ENCODE measurements at regions not wholly inside any gene's neighbourhood (a gene's known extent, or its start where the extent isn't known, plus 50 kb on each side); places are given as distances from the start of the nearest gene placed in this dataset.

GRCh38 chr2:234673961-234674759 lies 177.3 kb upstream of the ARL4C start:
- H3K9me3 Mint-ChIP-seq (ENCODE audit: low read depth) = no peaks in the 10 kb centered on the region
- H3K4me3 Mint-ChIP-seq = no peak overlapping the region
- H3K4me1 Mint-ChIP-seq = no peaks in the 10 kb centered on the region
- no peaks in the 10 kb centered on the region for H3K27me3 Mint-ChIP-seq
- no peak for ATAC-seq
- intact Hi-C loops (cut with DNase I, micrococcal nuclease) = no loop called here
- CTCF ChIA-PET = interaction anchor here (1.1 kb wide), 1 partner anchor 59 kb away, joined by 3 read pairs; no protein-coding TSS in a partner anchor
- POLR2A ChIA-PET = interaction anchor here (0.6 kb wide), 2 partner anchors 120 to 644 kb away, joined by 3 to 5 read pairs; no protein-coding TSS in a partner anchor
- no peak overlapping the region for H3K27ac Mint-ChIP-seq
- no peaks in the 10 kb centered on the region for H3K36me3 Mint-ChIP-seq (ENCODE audit: low read depth)
- DNase-seq = no peak

GRCh38 chr2:234673501-234673900 lies 176.6 kb upstream of the ARL4C start:
- Mint-ChIP-seq H3K27me3 (peaks cover 2% of the 10 kb centered on the region), H3K36me3 (ENCODE audit: low read depth) (no peaks in the 10 kb centered on the region), H3K4me3 (no peak overlapping the region), H3K4me1 (no peaks in the 10 kb centered on the region), H3K9me3 (ENCODE audit: low read depth) (no peaks in the 10 kb centered on the region), H3K27ac (no peak overlapping the region)
- POLR2A ChIA-PET = no interaction called here
- CTCF ChIA-PET = interaction anchor here (1.1 kb wide), 1 partner anchor 59 kb away, joined by 3 read pairs; no protein-coding TSS in a partner anchor
- intact Hi-C loops (cut with DNase I, micrococcal nuclease) = no loop called here
- ATAC-seq = no peak
- DNase-seq = no peak

GRCh38 chr2:234672498-234673150 lies 175.7 kb upstream of the ARL4C start:
- H3K27ac Mint-ChIP-seq = no peak overlapping the region
- ATAC-seq (no peak), DNase-seq (no peak)
- CTCF ChIA-PET = interaction anchor here (1.1 kb wide), 1 partner anchor 60 kb away, joined by 3 read pairs; no protein-coding TSS in a partner anchor
- no peaks in the 10 kb centered on the region for H3K4me1 Mint-ChIP-seq
- H3K9me3 Mint-ChIP-seq (ENCODE audit: low read depth) = no peaks in the 10 kb centered on the region
- H3K27me3 Mint-ChIP-seq = peaks cover 2% of the 10 kb centered on the region
- intact Hi-C loops (cut with DNase I, micrococcal nuclease) = no loop called here
- no peak overlapping the region for H3K4me3 Mint-ChIP-seq
- no peaks in the 10 kb centered on the region for H3K36me3 Mint-ChIP-seq (ENCODE audit: low read depth)
- POLR2A ChIA-PET = no interaction called here

GRCh38 chr2:234671716-234672115 lies 174.8 kb upstream of the ARL4C start:
- Mint-ChIP-seq H3K4me3 (no peak overlapping the region), H3K27me3 (peaks cover 6% of the 10 kb centered on the region), H3K4me1 (no peaks in the 10 kb centered on the region), H3K36me3 (ENCODE audit: low read depth) (no peaks in the 10 kb centered on the region), H3K27ac (no peak overlapping the region), H3K9me3 (ENCODE audit: low read depth) (no peaks in the 10 kb centered on the region)
- ChIA-PET POLR2A (no interaction called here), CTCF (no interaction called here)
- no peak for DNase-seq
- intact Hi-C loops (cut with DNase I, micrococcal nuclease) = no loop called here
- no peak for ATAC-seq

- Mint-ChIP-seq H3K27me3 (peaks cover 6% of the 10 kb centered on the region), H3K27ac (no peak overlapping the region), H3K4me1 (no peaks in the 10 kb centered on the region), H3K4me3 (no peak overlapping the region), H3K9me3 (ENCODE audit: low read depth) (no peaks in the 10 kb centered on the region), H3K36me3 (ENCODE audit: low read depth) (no peaks in the 10 kb centered on the region)
- intact Hi-C loops (cut with DNase I, micrococcal nuclease) = no loop called here
- POLR2A ChIA-PET = no interaction called here
- no peak for ATAC-seq
- DNase-seq = no peak
- CTCF ChIA-PET = interaction anchor here (0.5 kb wide), 1 partner anchor 46 kb away, joined by 3 read pairs; no protein-coding TSS in a partner anchor
These were observed 174.3 kb upstream of the ARL4C start for GRCh38 chr2:234671231-234671630.

GRCh38 chr2:234670806-234671205 lies 173.9 kb upstream of the ARL4C start:
- ATAC-seq = no peak
- Mint-ChIP-seq H3K9me3 (ENCODE audit: low read depth) (no peaks in the 10 kb centered on the region), H3K36me3 (ENCODE audit: low read depth) (no peaks in the 10 kb centered on the region), H3K4me1 (no peaks in the 10 kb centered on the region), H3K27me3 (peaks cover 6% of the 10 kb centered on the region), H3K4me3 (no peak overlapping the region), H3K27ac (no peak overlapping the region)
- ChIA-PET CTCF (interaction anchor here (0.5 kb wide), 1 partner anchor 46 kb away, joined by 3 read pairs; no protein-coding TSS in a partner anchor), POLR2A (no interaction called here)
- DNase-seq = no peak
- intact Hi-C loops (cut with DNase I, micrococcal nuclease) = no loop called here

- intact Hi-C loops (cut with DNase I, micrococcal nuclease) = no loop called here
- H3K4me1 Mint-ChIP-seq = no peaks in the 10 kb centered on the region
- ATAC-seq (no peak), DNase-seq (no peak)
- no peak overlapping the region for H3K4me3 Mint-ChIP-seq
- peaks cover 6% of the 10 kb centered on the region for H3K27me3 Mint-ChIP-seq
- no peak overlapping the region for H3K27ac Mint-ChIP-seq
- H3K9me3 Mint-ChIP-seq (ENCODE audit: low read depth) = no peaks in the 10 kb centered on the region
- CTCF ChIA-PET = interaction anchor here (0.7 kb wide), 2 partner anchors 11 to 452 kb away, joined by 3 read pairs; no protein-coding TSS in a partner anchor
- POLR2A ChIA-PET = no interaction called here
- H3K36me3 Mint-ChIP-seq (ENCODE audit: low read depth) = no peaks in the 10 kb centered on the region
These were observed 173.2 kb upstream of the ARL4C start for GRCh38 chr2:234670052-234670451.

- H3K36me3 Mint-ChIP-seq (ENCODE audit: low read depth) = no peaks in the 10 kb centered on the region
- CTCF ChIA-PET = interaction anchor here (0.7 kb wide), 2 partner anchors 10 to 452 kb away, joined by 3 read pairs; no protein-coding TSS in a partner anchor
- POLR2A ChIA-PET = no interaction called here
- intact Hi-C loops (cut with DNase I, micrococcal nuclease) = no loop called here
- ATAC-seq (no peak), DNase-seq (no peak)
- H3K27me3 Mint-ChIP-seq = peaks cover 6% of the 10 kb centered on the region
- no peak overlapping the region for H3K4me3 Mint-ChIP-seq
- H3K27ac Mint-ChIP-seq = no peak overlapping the region
- H3K9me3 Mint-ChIP-seq (ENCODE audit: low read depth) = no peaks in the 10 kb centered on the region
- no peaks in the 10 kb centered on the region for H3K4me1 Mint-ChIP-seq
These were observed 172.7 kb upstream of the ARL4C start for GRCh38 chr2:234669621-234670020.

- no peak for DNase-seq
- POLR2A ChIA-PET = no interaction called here
- CTCF ChIA-PET = no interaction called here
- no peak overlapping the region for H3K4me3 Mint-ChIP-seq
- intact Hi-C loops (cut with DNase I, micrococcal nuclease) = no loop called here
- H3K27me3 Mint-ChIP-seq = peaks cover 6% of the 10 kb centered on the region
- H3K27ac Mint-ChIP-seq = no peak overlapping the region
- H3K4me1 Mint-ChIP-seq = no peaks in the 10 kb centered on the region
- H3K36me3 Mint-ChIP-seq (ENCODE audit: low read depth) = no peaks in the 10 kb centered on the region
- H3K9me3 Mint-ChIP-seq (ENCODE audit: low read depth) = peaks cover 5% of the 10 kb centered on the region
- ATAC-seq = no peak
These were observed 172.1 kb upstream of the ARL4C start for GRCh38 chr2:234669001-234669400.

- ATAC-seq = no peak
- POLR2A ChIA-PET = no interaction called here
- CTCF ChIA-PET = interaction anchor here (1.3 kb wide), 1 partner anchor 23 kb away, joined by 3 read pairs; no protein-coding TSS in a partner anchor
- Mint-ChIP-seq H3K9me3 (ENCODE audit: low read depth) (peaks cover 9% of the 10 kb centered on the region), H3K4me3 (no peak overlapping the region), H3K36me3 (ENCODE audit: low read depth) (no peaks in the 10 kb centered on the region), H3K4me1 (no peaks in the 10 kb centered on the region), H3K27ac (no peak overlapping the region), H3K27me3 (peaks cover 8% of the 10 kb centered on the region)
- intact Hi-C loops (cut with DNase I, micrococcal nuclease) = no loop called here
- no peak for DNase-seq
These were observed 170.0 kb upstream of the ARL4C start for GRCh38 chr2:234666911-234667310.

- Mint-ChIP-seq H3K27ac (no peak overlapping the region), H3K36me3 (ENCODE audit: low read depth) (no peaks in the 10 kb centered on the region), H3K9me3 (ENCODE audit: low read depth) (peaks cover 9% of the 10 kb centered on the region), H3K27me3 (peaks cover 8% of the 10 kb centered on the region), H3K4me1 (no peaks in the 10 kb centered on the region), H3K4me3 (no peak overlapping the region)
- CTCF ChIA-PET = no interaction called here
- DNase-seq = no peak
- intact Hi-C loops (cut with DNase I, micrococcal nuclease) = no loop called here
- POLR2A ChIA-PET = no interaction called here
- ATAC-seq = no peak
These were observed 168.4 kb upstream of the ARL4C start for GRCh38 chr2:234665304-234665703.

GRCh38 chr2:234661849-234662248 lies 165.0 kb upstream of the ARL4C start:
- no peak overlapping the region for H3K4me3 Mint-ChIP-seq
- H3K4me1 Mint-ChIP-seq = no peaks in the 10 kb centered on the region
- ATAC-seq (no peak), DNase-seq (no peak)
- CTCF ChIA-PET = no interaction called here
- no peak overlapping the region for H3K27ac Mint-ChIP-seq
- no peaks in the 10 kb centered on the region for H3K36me3 Mint-ChIP-seq (ENCODE audit: low read depth)
- POLR2A ChIA-PET = no interaction called here
- peaks cover 9% of the 10 kb centered on the region for H3K9me3 Mint-ChIP-seq (ENCODE audit: low read depth)
- intact Hi-C loops (cut with DNase I, micrococcal nuclease) = no loop called here
- H3K27me3 Mint-ChIP-seq = peaks cover 3% of the 10 kb centered on the region
